ENCODE measurements at regions not wholly inside any gene's neighbourhood (a gene's known extent, or its start where the extent isn't known, plus 50 kb on each side); places are given as distances from the start of the nearest gene placed in this dataset.

GRCh38 chr12:91890742-91891141 is 254.9 kb downstream of the BTG1 start:
- Histone ChIP-seq H3K9ac (ENCODE audit: low read depth in 1 of 2, low read length in 2 of 2) (no peak overlapping the region), H3K36me3 (ENCODE audit: control insufficient read depth in 4 of 4, insufficient read depth in 3 of 4, low read depth in 1 of 4, low read length in 3 of 4) (no peaks in the 10 kb centered on the region), H3K4me3 (ENCODE audit: low read depth in 1 of 3, low read length in 3 of 3) (no peak overlapping the region), H3K27me3 (ENCODE audit: control insufficient read depth in 4 of 4, insufficient read depth in 4 of 4, low read length in 3 of 4) (no peaks in the 10 kb centered on the region), H3K4me1 (ENCODE audit: control insufficient read depth in 4 of 4, insufficient read depth in 4 of 4, low read length in 3 of 4) (no peaks in the 10 kb centered on the region), H3K9me3 (ENCODE audit: control insufficient read depth in 4 of 4, low read length in 3 of 4) (no peaks in the 10 kb centered on the region), H3K27ac (ENCODE audit: low read depth in 1 of 2, low read length in 2 of 2) (no peak overlapping the region)
- DNase-seq (ENCODE audit: low spot score), result no peak
- TF ChIP-seq RAD21 (IDR thresholded peaks at IDR 0.05) (no peak), EGR1 (IDR thresholded peaks at IDR 0.05; ENCODE audit: low read depth in 2 of 2) (no peak), NR2F2 (IDR thresholded peaks at IDR 0.05) (no peak), CTCF (IDR thresholded peaks at IDR 0.05; ENCODE audit: low read depth, low read length, missing input control) (no peak), MAX (IDR thresholded peaks at IDR 0.05) (no peak), REST (IDR thresholded peaks at IDR 0.05) (no peak), HNF4G (IDR thresholded peaks at IDR 0.05) (no peak), FOXA2 (IDR thresholded peaks at IDR 0.05) (no peak), HNF4A (conservative IDR thresholded peaks at IDR 0.05) (no peak), ZBTB33 (IDR thresholded peaks at IDR 0.05) (no peak), GABPA (IDR thresholded peaks at IDR 0.05 in 1 of 2, conservative IDR thresholded peaks at IDR 0.05 in 1 of 2) (no peak), FOXA1 (IDR thresholded peaks at IDR 0.05) (no peak), SP1 (IDR thresholded peaks at IDR 0.05) (no peak), JUND (IDR thresholded peaks at IDR 0.05) (no peak), YY1 (IDR thresholded peaks at IDR 0.05) (no peak), RXRA (IDR thresholded peaks at IDR 0.05) (no peak), TAF1 (conservative IDR thresholded peaks at IDR 0.05) (no peak)
- TF ChIP-seq, protein P1, sequence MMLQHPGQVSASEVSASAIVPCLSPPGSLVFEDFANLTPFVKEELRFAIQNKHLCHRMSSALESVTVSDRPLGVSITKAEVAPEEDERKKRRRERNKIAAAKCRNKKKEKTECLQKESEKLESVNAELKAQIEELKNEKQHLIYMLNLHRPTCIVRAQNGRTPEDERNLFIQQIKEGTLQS (IDR thresholded peaks at IDR 0.05), result no peak
- WGBS, result 100% methylated on average over 1 of the region's 1 CpG

- Histone ChIP-seq H3K27ac (ENCODE audit: low read depth in 1 of 2, low read length in 2 of 2) (no peak overlapping the region), H3K27me3 (ENCODE audit: control insufficient read depth in 4 of 4, insufficient read depth in 4 of 4, low read length in 3 of 4) (no peaks in the 10 kb centered on the region)
- no peak for DNase-seq (ENCODE audit: low spot score)
- no peak for TF ChIP-seq CTCF (IDR thresholded peaks at IDR 0.05; ENCODE audit: low read depth, low read length, missing input control)
- no peak for TF ChIP-seq HNF4G (IDR thresholded peaks at IDR 0.05)
- no peak for TF ChIP-seq EGR1 (IDR thresholded peaks at IDR 0.05; ENCODE audit: low read depth in 2 of 2)
- no peak for TF ChIP-seq ZBTB33 (IDR thresholded peaks at IDR 0.05)
- TF ChIP-seq RAD21 (IDR thresholded peaks at IDR 0.05), result no peak
- TF ChIP-seq MAX (IDR thresholded peaks at IDR 0.05), result no peak
Measured at GRCh38 chr12:91889910-91890309, 255.7 kb downstream of the BTG1 start.

More at GRCh38 chr12:91889910-91890309, 255.7 kb downstream of the BTG1 start:
- H3K9ac ChIP-seq (ENCODE audit: low read depth in 1 of 2, low read length in 2 of 2), result no peak overlapping the region
- no peak overlapping the region for H3K4me3 ChIP-seq (ENCODE audit: low read depth in 1 of 3, low read length in 3 of 3)
- no peaks in the 10 kb centered on the region for H3K36me3 ChIP-seq (ENCODE audit: control insufficient read depth in 4 of 4, insufficient read depth in 3 of 4, low read depth in 1 of 4, low read length in 3 of 4)
- no peaks in the 10 kb centered on the region for H3K4me1 ChIP-seq (ENCODE audit: control insufficient read depth in 4 of 4, insufficient read depth in 4 of 4, low read length in 3 of 4)
- no peaks in the 10 kb centered on the region for H3K9me3 ChIP-seq (ENCODE audit: control insufficient read depth in 4 of 4, low read length in 3 of 4)

All from liver (tissue), 8 donors.